HCT116 (cell line): ENCODE measurements at regions not wholly inside any gene's neighbourhood (a gene's known extent, or its start where the extent isn't known, plus 50 kb on each side); places are given as distances from the start of the nearest gene placed in this dataset.

ENCODE experiments used
- ATAC-seq: fragments of 200-7000 bp; cut with Tn5 transposase; 2 replicates; pipeline ENCODE4 v1.9.1; 2020; ENCODE audit warnings: mild to moderate bottlenecking, moderate library complexity
- BruUV-seq: library from RNA; stranded (reverse); fragments of 400-500 nt; replicated peaks from 2 replicates; lab custom pipeline; 2021; lab: Mats Ljungman, UMichigan
- CTCF ChIA-PET: fragments of 300-600 bp; sonication (Branson Sonifier 250); formaldehyde crosslinking; loops from one replicate; lab custom pipeline; 2021; ENCODE audit warnings: antibody characterized with exemption; lab: Charles Lee
- POLR2A ChIA-PET: fragments of 300-600, 350-600 bp; sonication (Branson Sonifier 250); formaldehyde crosslinking; loops from one replicate; lab custom pipeline; 2021; ENCODE audit warnings: antibody characterized with exemption; lab: Charles Lee
- RAD21 ChIA-PET, 2 experiments: fragments of 300-600 bp; sonication (Branson Sonifier 250); formaldehyde crosslinking; loops; one replicate each; lab custom pipeline; 2023; ENCODE audit warnings: low total read pairs in 2 of 2; ENCODE audit not compliant: uncharacterized antibody in 2 of 2, unreplicated experiment in 2 of 2, low non-redundant PET in 1 of 2; lab: Charles Lee
- DNase-seq: peaks from one replicate; pipeline ENCODE4 v3.0.0-alpha.2; 2010; ENCODE audit warnings: low read depth, low spot score
- H2AFZ ChIP-seq: fragments of 200-600 bp; shearing (Covaris generic), sonication (generic); 2 replicates; pipeline ENCODE4 v1.6.1; 2017; ENCODE audit warnings: low read depth, mixed run types, mixed read lengths, antibody characterized with exemption, low read length; ENCODE audit not compliant: poor library complexity, severe bottlenecking
- H3K27ac ChIP-seq: 2 replicates; pipeline ENCODE4 v1.5.1; 2012; ENCODE audit warnings: low read depth, low read length
- H3K27me3 ChIP-seq: fragments of 200-600 bp; sonication (generic); 2 replicates; pipeline ENCODE4 v1.6.1; 2016; ENCODE audit warnings: mixed run types, low read length, mixed read lengths; ENCODE audit not compliant: insufficient read depth
- H3K36me3 ChIP-seq, 2 experiments: fragments of 200-500 bp in 1 of 2; fragments of 200-600 bp in 1 of 2; sonication (Bioruptor generic) in 1 of 2; sonication (generic) in 1 of 2; 2 replicates each; pipeline versions ENCODE4 v1.5.1 to v1.6.1; 2014 to 2016; ENCODE audit warnings: low read length in 2 of 2, inconsistent platforms in 1 of 2, mixed read lengths in 1 of 2, mixed run types in 1 of 2; ENCODE audit not compliant: insufficient read depth in 2 of 2, control insufficient read depth in 1 of 2
- H3K4me1 ChIP-seq, 2 experiments: fragments of 200-600 bp in 1 of 2; sonication (generic) in 1 of 2; 2 replicates each; pipeline versions ENCODE4 v1.5.1 to v1.6.1; 2012 to 2017; ENCODE audit warnings: low read length in 2 of 2, inconsistent platforms in 1 of 2, mild to moderate bottlenecking in 1 of 2, mixed read lengths in 1 of 2, mixed run types in 1 of 2, moderate library complexity in 1 of 2; ENCODE audit not compliant: insufficient read depth in 2 of 2, control insufficient read depth in 1 of 2
- H3K4me2 ChIP-seq: fragments of 200-600 bp; sonication (generic); 2 replicates; pipeline ENCODE4 v1.6.1; 2017; ENCODE audit warnings: mixed run types, low read length, mixed read lengths
- H3K4me3 ChIP-seq, 2 experiments: fragments of 200-600 bp in 1 of 2; sonication (generic) in 1 of 2; replicated peaks in 1 of 2; 2 replicates each; pipeline ENCODE4 v1.5.1; 2011 to 2016; ENCODE audit warnings: low read length in 2 of 2, control low read depth in 1 of 2, low read depth in 1 of 2, mild to moderate bottlenecking in 1 of 2, mixed read lengths in 1 of 2, mixed run types in 1 of 2
- H3K79me2 ChIP-seq: fragments of 200-600 bp; sonication (generic); 2 replicates; pipeline ENCODE4 v1.6.1; 2017; ENCODE audit warnings: mild to moderate bottlenecking, mixed run types, low read length, moderate library complexity, mixed read lengths; ENCODE audit not compliant: insufficient read depth
- H3K9ac ChIP-seq: fragments of 200-600 bp; sonication (generic); 2 replicates; pipeline ENCODE4 v1.6.1; 2016; ENCODE audit warnings: low read length, mixed read lengths
- H3K9me2 ChIP-seq: fragments of 200-600 bp; sonication (generic), shearing (Covaris generic); 2 replicates; pipeline ENCODE4 v1.6.1; 2017; ENCODE audit warnings: mixed run types, mild to moderate bottlenecking, moderate library complexity; ENCODE audit not compliant: insufficient read depth
- H3K9me3 ChIP-seq, 2 experiments: fragments of 200-500 bp in 1 of 2; fragments of 200-600 bp in 1 of 2; sonication (Bioruptor generic) in 1 of 2; sonication (generic) in 1 of 2; 2 replicates each; pipeline ENCODE4 v1.6.1; 2014 to 2017; ENCODE audit warnings: low read length in 2 of 2, mixed read lengths in 2 of 2, inconsistent platforms in 1 of 2, low read depth in 1 of 2, mild to moderate bottlenecking in 1 of 2, mixed run types in 1 of 2, moderate library complexity in 1 of 2; ENCODE audit not compliant: control insufficient read depth in 1 of 2, insufficient read depth in 1 of 2
- H4K20me1 ChIP-seq: fragments of 200-600 bp; sonication (generic), shearing (Covaris generic); 2 replicates; pipeline ENCODE4 v1.6.1; 2017; ENCODE audit warnings: mixed run types, mild to moderate bottlenecking, moderate library complexity; ENCODE audit not compliant: insufficient read depth
- EZH2 ChIP-seq: fragments of 200-600 bp; sonication (generic); IDR thresholded peaks from 2 replicates; pipeline ENCODE4 v1.6.1; 2017; ENCODE audit warnings: antibody characterized with exemption, mixed run types
- EZH2phosphoT487 ChIP-seq: fragments of 200-600 bp; IDR thresholded peaks from 2 replicates; pipeline ENCODE4 v1.6.1; 2018; ENCODE audit warnings: antibody characterized with exemption, borderline replicate concordance
- FOSL1 ChIP-seq: IDR thresholded peaks from 2 replicates; pipeline ENCODE4 v1.6.1; 2012; ENCODE audit warnings: low read depth
- JUND ChIP-seq: IDR thresholded peaks from 2 replicates; pipeline ENCODE4 v1.6.1; 2012
- POLR2AphosphoS5 ChIP-seq: IDR thresholded peaks from 2 replicates; pipeline ENCODE4 v1.6.1; 2011; ENCODE audit warnings: mild to moderate bottlenecking, low read depth, low read length, moderate library complexity
- SIN3A ChIP-seq: IDR thresholded peaks from 2 replicates; pipeline ENCODE4 v1.6.1; 2012; ENCODE audit warnings: low read depth
- SP1 ChIP-seq: IDR thresholded peaks from 2 replicates; pipeline ENCODE4 v1.6.1; 2012; ENCODE audit warnings: low read depth
- TCF7L2 ChIP-seq: IDR thresholded peaks from 2 replicates; pipeline ENCODE4 v1.7.0; 2011; ENCODE audit warnings: borderline replicate concordance, inconsistent platforms; ENCODE audit not compliant: insufficient read depth, insufficient read length; ENCODE audit errors: extremely low read depth
- ZNF274 ChIP-seq: fragments of 200-500 bp; sonication (Bioruptor generic); IDR thresholded peaks from 2 replicates; pipeline ENCODE4 v1.6.1; 2014; ENCODE audit warnings: mild to moderate bottlenecking, low read depth, low read length, inconsistent platforms
- intact Hi-C: fragments of 100-400 bp; cut with micrococcal nuclease; formaldehyde crosslinking; loops from 2 replicates; pipeline ENCODE4 v1.10.0; 2022
- TF ChIP-seq, protein P1 (sequence below): IDR thresholded peaks from 2 replicates; pipeline ENCODE4 v1.6.1; 2012
- TF ChIP-seq, protein P2 (sequence below): IDR thresholded peaks from 2 replicates; pipeline ENCODE4 v1.6.1; 2012; ENCODE audit warnings: low read depth

DNA sequence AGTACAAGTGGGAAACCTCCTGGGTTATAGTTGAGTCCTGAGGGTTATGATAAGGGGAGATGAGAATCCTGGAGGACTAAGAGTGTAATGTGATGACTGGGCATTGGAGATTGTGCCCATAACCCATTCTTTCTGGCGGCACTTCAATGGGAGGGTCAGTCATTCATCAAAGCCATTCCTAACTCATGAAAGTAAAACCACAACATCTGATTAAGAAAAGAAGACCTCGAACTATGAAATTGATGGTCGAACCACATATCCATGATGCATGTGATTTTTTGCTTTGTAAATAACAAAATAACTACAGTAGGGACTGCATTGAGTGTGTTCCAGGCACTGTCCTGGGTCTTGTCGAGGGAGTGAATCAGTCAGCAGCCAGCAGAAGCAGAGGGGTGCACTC, 215.1 kb downstream of the SHQ1 start:
- BruUV-seq = no TSS peak

DNA sequence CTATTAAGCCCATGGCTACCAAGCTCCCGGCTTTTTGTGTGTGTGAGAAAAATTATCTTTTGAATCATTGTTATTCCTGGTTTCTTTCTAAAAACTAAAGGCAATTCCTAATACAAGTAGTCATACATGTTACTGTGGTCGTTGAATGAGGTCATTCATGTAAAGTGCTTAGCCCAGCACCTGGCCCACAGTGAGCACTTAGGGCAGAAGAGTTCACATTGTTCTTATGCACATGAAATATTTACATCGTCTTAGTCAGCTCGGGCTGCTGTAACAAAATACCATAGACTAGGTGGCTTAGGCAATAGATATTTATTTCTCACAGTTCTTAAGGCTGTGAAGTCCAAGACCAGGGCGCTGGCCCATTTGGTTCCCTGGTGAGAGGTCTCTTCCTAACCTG, 216.1 kb downstream of the SHQ1 start:
- Histone ChIP-seq H4K20me1 (no peaks in the 10 kb centered on the region), H3K9me3 (no peaks in the 10 kb centered on the region), H3K79me2 (no peaks in the 10 kb centered on the region), H3K4me3 (no peak overlapping the region), H3K27ac (no peak overlapping the region), H3K27me3 (no peaks in the 10 kb centered on the region), H3K4me1 (peaks cover 31 to 45% of the 10 kb centered on the region in 2 experiments), H2AFZ (no peak overlapping the region), H3K9me2 (no peaks in the 10 kb centered on the region), H3K9ac (no peak overlapping the region)
- BruUV-seq = no TSS peak
- ATAC-seq = no peak
- POLR2A ChIA-PET = no interaction called here
- intact Hi-C loops = no loop called here
- DNase-seq = no peak
- CTCF ChIA-PET = no interaction called here
- RAD21 ChIA-PET = no interaction called here
- TF ChIP-seq, protein P1, sequence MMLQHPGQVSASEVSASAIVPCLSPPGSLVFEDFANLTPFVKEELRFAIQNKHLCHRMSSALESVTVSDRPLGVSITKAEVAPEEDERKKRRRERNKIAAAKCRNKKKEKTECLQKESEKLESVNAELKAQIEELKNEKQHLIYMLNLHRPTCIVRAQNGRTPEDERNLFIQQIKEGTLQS = no peak
- TF ChIP-seq, all 23 proteins: peak for 0
- Histone ChIP-seq H3K4me2 (no peak overlapping the region), H3K36me3 (no peaks in the 10 kb centered on the region)

More for the DNA sequence above, 215.1 kb downstream of the SHQ1 start:
- H2AFZ ChIP-seq = no peak overlapping the region
- no peak overlapping the region for H3K27ac ChIP-seq
- no peaks in the 10 kb centered on the region for H3K9me3 ChIP-seq
- no peak overlapping the region for H3K9ac ChIP-seq
- DNase-seq (no peak), ATAC-seq (peak; percentile 56; the same call in 1 of the 2 replicates)
- ChIA-PET RAD21 (no interaction called here), POLR2A (no interaction called here), CTCF (no interaction called here)
- no peaks in the 10 kb centered on the region for H3K27me3 ChIP-seq
- intact Hi-C loops = no loop called here
- no peaks in the 10 kb centered on the region for H3K36me3 ChIP-seq
- H3K4me2 ChIP-seq = peak overlapping the region; percentile 26
- no peaks in the 10 kb centered on the region for H4K20me1 ChIP-seq
- TF ChIP-seq FOSL1 (0 out of 2 replicates have a peak, but pooled peaks have one; percentile 19), JUND (no peak)
- H3K4me1 ChIP-seq = peaks cover 23 to 35% of the 10 kb centered on the region in 2 experiments
- no peaks in the 10 kb centered on the region for H3K79me2 ChIP-seq
- H3K9me2 ChIP-seq = no peaks in the 10 kb centered on the region
- no peak overlapping the region for H3K4me3 ChIP-seq

DNA sequence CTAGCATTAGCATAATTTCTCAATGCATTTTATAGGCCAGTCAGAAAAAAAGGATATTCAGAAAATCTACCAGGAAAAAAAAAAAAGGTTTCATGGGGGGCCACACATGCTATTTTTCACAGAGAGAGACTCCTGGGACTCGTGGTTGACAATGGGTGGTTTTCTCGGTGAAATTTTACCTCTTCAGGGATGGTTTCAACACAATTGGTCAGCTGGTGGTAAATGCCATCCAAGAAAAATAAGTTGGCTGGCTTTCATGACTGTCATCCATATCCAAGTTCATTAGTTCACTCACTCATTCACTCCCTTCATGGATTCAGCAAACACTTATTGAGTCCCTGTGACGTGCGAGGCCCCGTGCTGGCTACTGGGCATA, 217.3 kb downstream of the SHQ1 start:
- intact Hi-C loops = no loop called here
- POLR2A ChIA-PET = no interaction called here
- CTCF ChIA-PET = no interaction called here
- H2AFZ ChIP-seq = no peak overlapping the region
- BruUV-seq = no TSS peak
- peaks cover 31 to 46% of the 10 kb centered on the region in 2 experiments for H3K4me1 ChIP-seq
- DNase-seq (no peak), ATAC-seq (no peak)
- no peaks in the 10 kb centered on the region for H3K79me2 ChIP-seq
- H3K27me3 ChIP-seq = no peaks in the 10 kb centered on the region
- H3K4me3 ChIP-seq = no peak overlapping the region
- no peaks in the 10 kb centered on the region for H4K20me1 ChIP-seq
- H3K9me2 ChIP-seq = no peaks in the 10 kb centered on the region
- H3K9me3 ChIP-seq = no peaks in the 10 kb centered on the region
- RAD21 ChIA-PET = no interaction called here
- no peak overlapping the region for H3K9ac ChIP-seq
- no peaks in the 10 kb centered on the region for H3K36me3 ChIP-seq
- no peak overlapping the region for H3K4me2 ChIP-seq
- H3K27ac ChIP-seq = no peak overlapping the region
- TF ChIP-seq POLR2AphosphoS5 = no peak
- TF ChIP-seq, protein P2, sequence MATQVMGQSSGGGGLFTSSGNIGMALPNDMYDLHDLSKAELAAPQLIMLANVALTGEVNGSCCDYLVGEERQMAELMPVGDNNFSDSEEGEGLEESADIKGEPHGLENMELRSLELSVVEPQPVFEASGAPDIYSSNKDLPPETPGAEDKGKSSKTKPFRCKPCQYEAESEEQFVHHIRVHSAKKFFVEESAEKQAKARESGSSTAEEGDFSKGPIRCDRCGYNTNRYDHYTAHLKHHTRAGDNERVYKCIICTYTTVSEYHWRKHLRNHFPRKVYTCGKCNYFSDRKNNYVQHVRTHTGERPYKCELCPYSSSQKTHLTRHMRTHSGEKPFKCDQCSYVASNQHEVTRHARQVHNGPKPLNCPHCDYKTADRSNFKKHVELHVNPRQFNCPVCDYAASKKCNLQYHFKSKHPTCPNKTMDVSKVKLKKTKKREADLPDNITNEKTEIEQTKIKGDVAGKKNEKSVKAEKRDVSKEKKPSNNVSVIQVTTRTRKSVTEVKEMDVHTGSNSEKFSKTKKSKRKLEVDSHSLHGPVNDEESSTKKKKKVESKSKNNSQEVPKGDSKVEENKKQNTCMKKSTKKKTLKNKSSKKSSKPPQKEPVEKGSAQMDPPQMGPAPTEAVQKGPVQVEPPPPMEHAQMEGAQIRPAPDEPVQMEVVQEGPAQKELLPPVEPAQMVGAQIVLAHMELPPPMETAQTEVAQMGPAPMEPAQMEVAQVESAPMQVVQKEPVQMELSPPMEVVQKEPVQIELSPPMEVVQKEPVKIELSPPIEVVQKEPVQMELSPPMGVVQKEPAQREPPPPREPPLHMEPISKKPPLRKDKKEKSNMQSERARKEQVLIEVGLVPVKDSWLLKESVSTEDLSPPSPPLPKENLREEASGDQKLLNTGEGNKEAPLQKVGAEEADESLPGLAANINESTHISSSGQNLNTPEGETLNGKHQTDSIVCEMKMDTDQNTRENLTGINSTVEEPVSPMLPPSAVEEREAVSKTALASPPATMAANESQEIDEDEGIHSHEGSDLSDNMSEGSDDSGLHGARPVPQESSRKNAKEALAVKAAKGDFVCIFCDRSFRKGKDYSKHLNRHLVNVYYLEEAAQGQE = no peak
- TF ChIP-seq, protein P1 = no peak
- TF ChIP-seq ZNF274 = no peak
- TF ChIP-seq EZH2phosphoT487 = no peak
- no peak for TF ChIP-seq SP1
- TF ChIP-seq TCF7L2 = no peak
- TF ChIP-seq EZH2 = no peak
- TF ChIP-seq SIN3A = no peak
